Stomach (tissue), 4 donors: ENCODE measurements at regions not wholly inside any gene's neighbourhood (a gene's known extent, or its start where the extent isn't known, plus 50 kb on each side); places are given as distances from the start of the nearest gene placed in this dataset.

Source experiments
- EP300 ChIP-seq: sonication (generic); formaldehyde crosslinking; IDR thresholded peaks from one replicate; pipeline ENCODE4 v1.6.1; 2017; ENCODE audit warnings: antibody characterized with exemption
- POLR2A ChIP-seq, 4 donors: fragments of 450-650 bp; IDR thresholded peaks; one replicate each; pipeline ENCODE4 v1.6.1; 2016; ENCODE audit warnings: antibody characterized with exemption in 4 of 4, control low read depth in 2 of 4, mild to moderate bottlenecking in 1 of 4, moderate library complexity in 1 of 4
- POLR2AphosphoS5 ChIP-seq, 3 donors: sonication (generic); formaldehyde crosslinking; IDR thresholded peaks; one replicate each; pipeline ENCODE4 v1.6.1; 2016; ENCODE audit warnings: antibody characterized with exemption in 3 of 3
- TF ChIP-seq, protein P1 (sequence below), 7 experiments: fragments of 450-650 bp in 4 of 7; fragments of 200-600 bp in 3 of 7; sonication (generic) in 3 of 7; IDR thresholded peaks; one replicate each; pipeline ENCODE4 v1.5.1; 2016 to 2019; ENCODE audit warnings: antibody characterized with exemption in 7 of 7, control low read depth in 2 of 7, mild to moderate bottlenecking in 1 of 7

DNA sequence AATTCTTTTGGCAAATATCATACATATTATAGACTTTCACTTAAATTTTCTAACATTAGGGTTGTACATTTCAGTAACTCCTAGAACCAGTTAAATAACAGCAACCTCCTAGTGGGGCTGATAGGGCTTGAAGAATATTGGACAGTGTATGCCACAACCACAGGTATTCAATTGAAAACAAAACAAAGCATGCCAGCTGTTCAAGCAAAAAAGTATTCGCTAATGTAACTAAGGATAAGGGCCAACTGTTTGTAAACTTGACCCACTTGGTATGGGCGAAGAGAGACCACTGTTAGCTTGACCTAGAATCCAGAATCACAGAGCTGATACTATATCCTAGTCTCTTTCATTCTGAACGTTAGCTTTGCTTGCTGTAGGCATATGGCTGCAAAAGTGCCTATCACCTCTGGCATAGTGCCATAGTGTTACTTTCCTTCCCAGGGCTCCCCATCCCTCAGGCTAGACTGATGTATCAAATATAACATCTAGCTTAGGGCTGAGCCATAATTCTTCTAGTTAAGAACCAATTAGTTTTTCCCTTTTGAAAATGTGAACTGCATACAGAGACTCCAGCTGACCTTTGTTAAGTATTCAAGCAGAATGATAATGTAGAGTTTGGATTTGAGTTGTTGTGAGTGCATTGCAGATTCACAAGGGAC, 458.8 kb upstream of the NRXN1 start:
- no peak for TF ChIP-seq POLR2A (IDR thresholded peaks at IDR 0.05)
- TF ChIP-seq, protein P1, sequence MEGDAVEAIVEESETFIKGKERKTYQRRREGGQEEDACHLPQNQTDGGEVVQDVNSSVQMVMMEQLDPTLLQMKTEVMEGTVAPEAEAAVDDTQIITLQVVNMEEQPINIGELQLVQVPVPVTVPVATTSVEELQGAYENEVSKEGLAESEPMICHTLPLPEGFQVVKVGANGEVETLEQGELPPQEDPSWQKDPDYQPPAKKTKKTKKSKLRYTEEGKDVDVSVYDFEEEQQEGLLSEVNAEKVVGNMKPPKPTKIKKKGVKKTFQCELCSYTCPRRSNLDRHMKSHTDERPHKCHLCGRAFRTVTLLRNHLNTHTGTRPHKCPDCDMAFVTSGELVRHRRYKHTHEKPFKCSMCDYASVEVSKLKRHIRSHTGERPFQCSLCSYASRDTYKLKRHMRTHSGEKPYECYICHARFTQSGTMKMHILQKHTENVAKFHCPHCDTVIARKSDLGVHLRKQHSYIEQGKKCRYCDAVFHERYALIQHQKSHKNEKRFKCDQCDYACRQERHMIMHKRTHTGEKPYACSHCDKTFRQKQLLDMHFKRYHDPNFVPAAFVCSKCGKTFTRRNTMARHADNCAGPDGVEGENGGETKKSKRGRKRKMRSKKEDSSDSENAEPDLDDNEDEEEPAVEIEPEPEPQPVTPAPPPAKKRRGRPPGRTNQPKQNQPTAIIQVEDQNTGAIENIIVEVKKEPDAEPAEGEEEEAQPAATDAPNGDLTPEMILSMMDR (IDR thresholded peaks at IDR 0.05) = no peak
- no peak for TF ChIP-seq EP300
- no peak for TF ChIP-seq POLR2AphosphoS5 (IDR thresholded peaks at IDR 0.05)
